ENCODE measurements at regions not wholly inside any gene's neighbourhood (a gene's known extent, or its start where the extent isn't known, plus 50 kb on each side); places are given as distances from the start of the nearest gene placed in this dataset.
"Not testable (repeated sequence)": the region's sequence is repeated elsewhere in the genome, so short reads cannot be mapped to it uniquely, and the experiment has no call there.

- no peak overlapping the region for H3K27ac ChIP-seq
- H3K4me1 ChIP-seq: no peaks in the 10 kb centered on the region
- H3K4me3 ChIP-seq: no peak overlapping the region
- no peaks in the 10 kb centered on the region for H3K27me3 ChIP-seq
- no peaks in the 10 kb centered on the region for H3K9me3 ChIP-seq
- intact Hi-C loops (cut with DNase I; ENCODE audit: low total_unique reads): no loop called here
- H3K36me3 ChIP-seq: no peaks in the 10 kb centered on the region
- no peak for DNase-seq
- no peak for TF ChIP-seq POLR2A (IDR thresholded peaks at IDR 0.05)
- TF ChIP-seq CTCF (IDR thresholded peaks at IDR 0.05): no peak
These were observed 1057.1 kb downstream of the CDH8 start for GRCh38 chr16:60979119-60979518.

DNA sequence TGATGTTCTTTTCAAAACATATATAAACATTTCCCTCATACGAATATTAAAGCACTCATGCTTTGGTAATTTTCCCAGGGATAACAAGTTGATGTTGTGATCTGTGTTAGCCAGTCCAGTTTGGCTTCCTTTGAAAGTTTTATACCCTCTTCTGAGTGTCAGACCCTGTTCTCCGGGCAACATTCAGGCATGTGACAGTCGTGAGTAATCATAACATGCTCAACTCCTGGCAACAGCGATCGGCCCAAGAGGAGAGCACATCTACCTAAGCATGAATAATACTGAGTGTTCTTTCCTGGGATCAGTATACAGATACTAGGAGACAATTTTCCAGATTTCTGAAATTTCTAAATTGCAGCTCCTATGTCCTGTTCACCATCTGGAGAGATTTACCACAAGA lies 1086.4 kb downstream of the CDH8 start:
- H3K9me3 ChIP-seq: no peaks in the 10 kb centered on the region
- intact Hi-C loops (cut with DNase I; ENCODE audit: low total_unique reads): no loop called here
- no peak for DNase-seq
- H3K36me3 ChIP-seq: no peaks in the 10 kb centered on the region
- no peak for TF ChIP-seq CTCF (IDR thresholded peaks at IDR 0.05)
- H3K27ac ChIP-seq: no peak overlapping the region
- H3K4me1 ChIP-seq: no peaks in the 10 kb centered on the region
- H3K4me3 ChIP-seq: no peak overlapping the region
- H3K27me3 ChIP-seq: no peaks in the 10 kb centered on the region

DNA sequence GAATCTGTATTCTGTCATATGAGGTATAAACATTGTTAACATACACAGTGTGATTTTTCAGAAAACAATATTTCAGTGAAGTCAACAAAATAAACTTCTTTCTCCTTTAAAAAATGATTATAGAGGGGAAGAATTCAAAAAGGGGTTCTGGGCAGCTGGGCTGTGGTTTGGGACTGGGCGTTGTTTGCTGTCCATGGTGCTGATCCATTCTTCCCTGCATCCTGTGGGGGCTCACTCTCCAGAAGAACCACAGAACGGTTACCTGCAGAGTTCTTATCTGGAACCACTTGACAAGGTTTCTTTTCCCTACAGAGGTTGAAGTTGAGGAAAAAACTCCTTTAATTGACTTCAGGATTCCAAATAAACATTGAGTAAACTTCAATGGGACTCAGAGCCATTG lies 1091.0 kb downstream of the CDH8 start:
- H3K9me3 ChIP-seq: no peaks in the 10 kb centered on the region

DNA sequence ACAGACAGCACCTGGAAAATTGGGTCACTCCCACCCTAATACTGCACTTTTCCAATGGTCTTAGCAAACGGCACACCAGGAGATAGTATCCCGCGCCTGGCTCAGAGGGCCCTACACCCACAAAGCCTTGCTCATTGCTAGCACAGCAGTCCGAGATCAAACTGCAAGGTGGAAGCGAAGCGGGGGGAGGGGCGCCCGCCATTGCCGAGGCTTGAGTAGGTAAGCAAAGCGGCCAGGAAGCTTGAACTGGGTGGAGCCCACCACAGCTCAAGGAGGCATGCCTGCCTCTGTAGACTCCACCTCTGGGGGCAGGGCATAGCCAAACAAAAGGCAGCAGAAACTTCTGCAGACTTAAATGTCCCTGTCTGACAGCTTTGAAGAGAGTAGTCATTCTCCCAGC lies 1100.0 kb downstream of the CDH8 start:
- H3K27me3 ChIP-seq; H3K27ac ChIP-seq; H3K36me3 ChIP-seq; H3K4me3 ChIP-seq; H3K9me3 ChIP-seq; H3K4me1 ChIP-seq; intact Hi-C loops (cut with DNase I; ENCODE audit: low total_unique reads); DNase-seq: not testable (repeated sequence)

More for the DNA sequence above, 1091.0 kb downstream of the CDH8 start:
- no peak for TF ChIP-seq CTCF (IDR thresholded peaks at IDR 0.05)
- no peak for TF ChIP-seq POLR2A (IDR thresholded peaks at IDR 0.05)
- no peaks in the 10 kb centered on the region for H3K4me1 ChIP-seq
- H3K36me3 ChIP-seq: no peaks in the 10 kb centered on the region
- intact Hi-C loops (cut with DNase I; ENCODE audit: low total_unique reads): no loop called here
- H3K4me3 ChIP-seq: no peak overlapping the region
- no peaks in the 10 kb centered on the region for H3K27me3 ChIP-seq
- no peak for DNase-seq
- H3K27ac ChIP-seq: no peak overlapping the region

DNA sequence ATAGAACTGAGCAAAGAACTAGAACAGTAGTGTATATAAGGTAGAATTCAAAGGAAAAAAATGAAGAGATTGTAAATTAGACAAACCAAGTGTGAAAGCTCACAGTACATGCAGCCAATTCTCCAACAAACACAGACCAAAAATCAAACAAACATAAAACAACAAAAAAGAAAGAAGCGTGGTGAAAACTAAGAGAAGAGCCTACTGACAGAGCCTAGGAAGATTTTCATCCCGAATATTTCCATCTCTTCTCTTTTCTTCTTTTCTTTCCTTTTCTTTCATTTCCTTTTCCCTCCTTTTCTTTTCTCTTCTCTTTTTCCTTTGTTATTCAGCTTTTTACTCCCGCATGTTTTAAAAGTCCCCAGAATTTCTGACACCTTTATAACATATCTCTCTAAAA lies 1103.6 kb downstream of the CDH8 start:
- Histone ChIP-seq H3K27ac (no peak overlapping the region), H3K27me3 (no peaks in the 10 kb centered on the region), H3K4me3 (no peak overlapping the region), H3K9me3 (no peaks in the 10 kb centered on the region), H3K4me1 (no peaks in the 10 kb centered on the region), H3K36me3 (no peaks in the 10 kb centered on the region)
- intact Hi-C loops (cut with DNase I; ENCODE audit: low total_unique reads): no loop called here
- DNase-seq: no peak
- no peak for TF ChIP-seq CTCF (IDR thresholded peaks at IDR 0.05)
- no peak for TF ChIP-seq POLR2A (IDR thresholded peaks at IDR 0.05)

DNA sequence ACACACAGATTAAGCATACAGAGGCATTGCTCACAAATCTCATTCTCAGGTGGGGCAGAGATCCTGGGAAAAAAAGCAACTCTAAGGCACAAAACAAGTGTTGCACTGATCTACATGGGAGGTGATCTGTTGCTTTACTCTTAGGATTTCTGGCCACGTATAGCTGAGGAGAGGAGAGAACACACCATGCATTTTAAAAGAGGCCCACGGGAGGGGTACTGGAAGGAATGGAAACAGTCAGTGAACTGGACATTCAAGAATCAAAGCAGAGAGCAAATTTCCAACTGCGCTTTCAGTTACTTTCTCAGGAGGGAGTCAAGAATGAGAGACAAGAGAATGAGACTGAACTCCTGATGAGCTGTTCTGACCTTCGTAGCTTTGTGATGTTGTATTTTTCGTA lies 1105.9 kb downstream of the CDH8 start:
- TF ChIP-seq POLR2A (IDR thresholded peaks at IDR 0.05) (no peak), CTCF (IDR thresholded peaks at IDR 0.05) (no peak)
- no peak overlapping the region for H3K27ac ChIP-seq
- H3K36me3 ChIP-seq: no peaks in the 10 kb centered on the region
- intact Hi-C loops (cut with DNase I; ENCODE audit: low total_unique reads): no loop called here
- no peaks in the 10 kb centered on the region for H3K27me3 ChIP-seq
- H3K4me3 ChIP-seq: no peak overlapping the region
- no peak for DNase-seq
- H3K9me3 ChIP-seq: no peaks in the 10 kb centered on the region
- no peaks in the 10 kb centered on the region for H3K4me1 ChIP-seq

Measured in uterus (tissue), 3 donors.